C4-2B (cell line): ENCODE measurements at regions not wholly inside any gene's neighbourhood (a gene's known extent, or its start where the extent isn't known, plus 50 kb on each side); places are given as distances from the start of the nearest gene placed in this dataset.

Experiments
- ZFX ChIP-seq: fragments of 450-650 bp; IDR thresholded peaks from 2 replicates; pipeline ENCODE4 v1.6.1; 2017
- TF ChIP-seq, protein P1 (sequence below): fragments of 450-650 bp; conservative IDR thresholded peaks from 2 replicates; pipeline ENCODE4 v1.5.1; 2017; ENCODE audit warnings: mild to moderate bottlenecking

DNA sequence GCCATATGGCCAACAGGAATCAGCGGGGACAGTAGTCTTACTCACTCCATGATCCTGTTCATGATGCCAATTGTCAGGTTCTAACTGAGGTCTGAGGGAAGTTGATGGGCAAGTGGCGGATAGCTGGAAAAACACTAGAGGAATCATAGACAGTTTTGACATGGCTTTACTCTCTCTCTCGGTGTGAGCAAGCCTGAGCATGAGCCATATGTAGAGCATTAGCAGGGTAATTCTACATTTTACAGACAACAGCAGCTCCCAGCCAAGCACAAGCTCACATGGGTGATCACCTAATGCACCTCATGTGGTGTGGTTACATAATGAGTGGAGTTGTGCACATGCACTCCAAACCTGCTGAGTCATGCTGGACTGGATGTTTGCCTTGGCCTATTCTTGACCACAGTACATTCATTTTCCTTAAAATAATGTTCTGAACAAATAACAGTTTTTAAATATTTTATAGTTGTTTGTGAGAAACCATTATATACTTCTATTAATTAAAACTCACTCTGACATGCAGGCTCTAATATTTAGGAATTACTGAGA, 429.2 kb downstream of the GPAT3 start:
- TF ChIP-seq, protein P1, sequence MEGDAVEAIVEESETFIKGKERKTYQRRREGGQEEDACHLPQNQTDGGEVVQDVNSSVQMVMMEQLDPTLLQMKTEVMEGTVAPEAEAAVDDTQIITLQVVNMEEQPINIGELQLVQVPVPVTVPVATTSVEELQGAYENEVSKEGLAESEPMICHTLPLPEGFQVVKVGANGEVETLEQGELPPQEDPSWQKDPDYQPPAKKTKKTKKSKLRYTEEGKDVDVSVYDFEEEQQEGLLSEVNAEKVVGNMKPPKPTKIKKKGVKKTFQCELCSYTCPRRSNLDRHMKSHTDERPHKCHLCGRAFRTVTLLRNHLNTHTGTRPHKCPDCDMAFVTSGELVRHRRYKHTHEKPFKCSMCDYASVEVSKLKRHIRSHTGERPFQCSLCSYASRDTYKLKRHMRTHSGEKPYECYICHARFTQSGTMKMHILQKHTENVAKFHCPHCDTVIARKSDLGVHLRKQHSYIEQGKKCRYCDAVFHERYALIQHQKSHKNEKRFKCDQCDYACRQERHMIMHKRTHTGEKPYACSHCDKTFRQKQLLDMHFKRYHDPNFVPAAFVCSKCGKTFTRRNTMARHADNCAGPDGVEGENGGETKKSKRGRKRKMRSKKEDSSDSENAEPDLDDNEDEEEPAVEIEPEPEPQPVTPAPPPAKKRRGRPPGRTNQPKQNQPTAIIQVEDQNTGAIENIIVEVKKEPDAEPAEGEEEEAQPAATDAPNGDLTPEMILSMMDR, result no peak
- no peak for TF ChIP-seq ZFX
